ENCODE measurements at regions not wholly inside any gene's neighbourhood (a gene's known extent, or its start where the extent isn't known, plus 50 kb on each side); places are given as distances from the start of the nearest gene placed in this dataset.
"Not testable (repeated sequence)": the region's sequence is repeated elsewhere in the genome, so short reads cannot be mapped to it uniquely, and the experiment has no call there.

GRCh38 chr17:21778866-21779265 lies 86.5 kb downstream of the KCNJ18 start:
- H3K27me3 ChIP-seq (ENCODE audit: control insufficient read depth, insufficient read depth, low read length); H3K4me3 ChIP-seq (ENCODE audit: insufficient read depth, low read depth, low read length); POLR2A ChIA-PET (ENCODE audit: unreplicated experiment); H3K9me3 ChIP-seq (ENCODE audit: control insufficient read depth, insufficient read depth, low read length); intact Hi-C loops (cut with micrococcal nuclease); H3K79me1 ChIP-seq (ENCODE audit: low read depth in 1 of 2, low read length in 2 of 2); H3K9me1 ChIP-seq (ENCODE audit: insufficient read depth, low read length); H2BK120ac ChIP-seq (ENCODE audit: low read depth, low read length); H2BK5ac ChIP-seq (ENCODE audit: low read depth, low read length, poor library complexity, severe bottlenecking); H3K4me1 ChIP-seq (ENCODE audit: control insufficient read depth, insufficient read depth, low read length); H3K14ac ChIP-seq (replicated peaks; ENCODE audit: low read depth, low read length); H3K18ac ChIP-seq (ENCODE audit: low read depth, low read length); H4K20me1 ChIP-seq (ENCODE audit: insufficient read depth, low read length); H3K4ac ChIP-seq (ENCODE audit: low read depth, low read length); H4K91ac ChIP-seq (ENCODE audit: insufficient read depth, low read depth, low read length); H4K5ac ChIP-seq (ENCODE audit: low read depth, low read length); DNase-seq; H3K9ac ChIP-seq (ENCODE audit: low read depth, low read length); H2AK5ac ChIP-seq (ENCODE audit: low read depth, low read length); dilution Hi-C loops (cut with HindIII; ENCODE audit: low sequenced_read_pairs, unreplicated experiment); H2AFZ ChIP-seq (replicated peaks; ENCODE audit: low read length, poor library complexity); H3K4me2 ChIP-seq (ENCODE audit: low read depth, low read length); BruUV-seq (replicated peaks); CTCF ChIA-PET; H2BK20ac ChIP-seq (ENCODE audit: low read depth, low read length); ATAC-seq (ENCODE audit: low read depth); H4K8ac ChIP-seq (ENCODE audit: low read depth in 2 of 2, low read length in 2 of 2); H2BK15ac ChIP-seq (ENCODE audit: low read depth, low read length); H3K23ac ChIP-seq (ENCODE audit: low read depth, low read length); H2AK9ac ChIP-seq (replicated peaks; ENCODE audit: low read depth, low read length, poor library complexity); H3K36me3 ChIP-seq (ENCODE audit: control insufficient read depth, insufficient read depth, low read length); H3K56ac ChIP-seq (ENCODE audit: extremely low read depth, insufficient read depth, low read length); H3K27ac ChIP-seq (ENCODE audit: insufficient read depth, low read length): not testable (repeated sequence)
- WGBS, 2 experiments (ENCODE audit: extremely low coverage in 2 of 2, insufficient read length in 1 of 2), result no CpG with 5 or more reads among the region's 2 CpGs
- in situ Hi-C loops (cut with MboI; ENCODE audit: low sequenced_read_pairs), result loop anchor here (25.0 kb wide), 1 partner anchor 467 kb away; no protein-coding TSS in a partner anchor

DNA sequence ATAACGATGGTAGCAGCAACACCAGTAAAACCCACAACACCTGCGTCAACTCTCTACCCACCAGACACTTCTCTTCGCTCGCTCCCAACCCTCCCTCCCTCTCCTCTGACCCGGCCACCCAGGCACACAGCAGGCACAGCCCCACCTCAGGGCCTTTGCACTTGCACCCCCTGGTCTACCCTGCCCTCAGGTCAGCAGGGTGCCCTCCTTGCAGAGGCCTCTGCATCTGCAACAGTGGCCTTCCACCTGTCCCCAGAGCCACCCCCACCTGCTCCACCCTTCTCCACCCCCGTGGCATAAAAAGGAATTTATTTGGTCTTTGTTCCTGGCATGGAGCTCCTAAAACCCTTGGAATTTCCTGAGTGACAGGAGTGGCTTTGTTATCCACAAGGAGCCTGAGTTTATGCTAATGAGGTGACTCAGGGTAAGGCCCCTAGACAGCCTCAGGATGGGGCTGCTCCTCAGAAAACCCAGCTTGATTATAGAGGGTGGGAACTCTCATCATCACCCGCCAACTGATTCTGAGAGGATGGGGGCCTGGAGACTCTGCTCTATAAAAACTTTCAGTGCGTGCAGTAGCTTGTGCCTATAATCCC lies 88.1 kb downstream of the KCNJ18 start:
- H3K9me3 ChIP-seq (ENCODE audit: control insufficient read depth, insufficient read depth, low read length); H3K36me3 ChIP-seq (ENCODE audit: control insufficient read depth, insufficient read depth, low read length); H2BK120ac ChIP-seq (ENCODE audit: low read depth, low read length); H4K5ac ChIP-seq (ENCODE audit: low read depth, low read length); H3K23ac ChIP-seq (ENCODE audit: low read depth, low read length); H3K4me1 ChIP-seq (ENCODE audit: control insufficient read depth, insufficient read depth, low read length); H3K27ac ChIP-seq (ENCODE audit: insufficient read depth, low read length); H3K14ac ChIP-seq (replicated peaks; ENCODE audit: low read depth, low read length); DNase-seq; H2BK5ac ChIP-seq (ENCODE audit: low read depth, low read length, poor library complexity, severe bottlenecking); POLR2A ChIA-PET (ENCODE audit: unreplicated experiment); CTCF ChIA-PET; H3K9ac ChIP-seq (ENCODE audit: low read depth, low read length); H2AFZ ChIP-seq (replicated peaks; ENCODE audit: low read length, poor library complexity); BruUV-seq (replicated peaks); H3K27me3 ChIP-seq (ENCODE audit: control insufficient read depth, insufficient read depth, low read length); H2AK9ac ChIP-seq (replicated peaks; ENCODE audit: low read depth, low read length, poor library complexity); H2BK20ac ChIP-seq (ENCODE audit: low read depth, low read length); dilution Hi-C loops (cut with HindIII; ENCODE audit: low sequenced_read_pairs, unreplicated experiment); H2BK15ac ChIP-seq (ENCODE audit: low read depth, low read length); H3K4me2 ChIP-seq (ENCODE audit: low read depth, low read length); H4K91ac ChIP-seq (ENCODE audit: insufficient read depth, low read depth, low read length); H3K9me1 ChIP-seq (ENCODE audit: insufficient read depth, low read length); H2AK5ac ChIP-seq (ENCODE audit: low read depth, low read length); intact Hi-C loops (cut with micrococcal nuclease); ATAC-seq (ENCODE audit: low read depth); H3K18ac ChIP-seq (ENCODE audit: low read depth, low read length); H3K56ac ChIP-seq (ENCODE audit: extremely low read depth, insufficient read depth, low read length); H3K4me3 ChIP-seq (ENCODE audit: insufficient read depth, low read depth, low read length); H3K79me1 ChIP-seq (ENCODE audit: low read depth in 1 of 2, low read length in 2 of 2); H4K20me1 ChIP-seq (ENCODE audit: insufficient read depth, low read length); H4K8ac ChIP-seq (ENCODE audit: low read depth in 2 of 2, low read length in 2 of 2); H3K4ac ChIP-seq (ENCODE audit: low read depth, low read length): not testable (repeated sequence)
- in situ Hi-C loops (cut with MboI; ENCODE audit: low sequenced_read_pairs), result loop anchor here (25.0 kb wide), 1 partner anchor 468 kb away; no protein-coding TSS in a partner anchor
- WGBS, 2 experiments (ENCODE audit: extremely low coverage in 2 of 2, insufficient read length in 1 of 2), result no CpG with 5 or more reads among the region's 8 CpGs

Data from IMR-90 (cell line).